Hepatocyte (in vitro differentiated cells): ENCODE measurements at regions not wholly inside any gene's neighbourhood (a gene's known extent, or its start where the extent isn't known, plus 50 kb on each side); places are given as distances from the start of the nearest gene placed in this dataset.

Source experiments
- DNase-seq: peaks from one replicate; pipeline ENCODE4 v3.0.0-alpha.2; 2016; ENCODE audit warnings: low spot score
- H2AFZ ChIP-seq: fragments of 200-600 bp; sonication (generic); 2 replicates; pipeline ENCODE4 v1.6.0; 2016; ENCODE audit warnings: antibody characterized with exemption, mild to moderate bottlenecking
- H3K27ac ChIP-seq: fragments of 200-600 bp; sonication (generic); 2 replicates; pipeline ENCODE4 v1.5.1; 2016; ENCODE audit warnings: mild to moderate bottlenecking
- H3K27me3 ChIP-seq: fragments of 200-600 bp; sonication (generic); 2 replicates; pipeline ENCODE4 v1.6.1; 2016
- H3K36me3 ChIP-seq: fragments of 200-600 bp; sonication (generic); replicated peaks from 2 replicates; pipeline ENCODE4 v1.5.1; 2016; ENCODE audit warnings: low read depth; ENCODE audit not compliant: insufficient read depth
- H3K4me1 ChIP-seq: fragments of 200-600 bp; sonication (generic); 2 replicates; pipeline ENCODE4 v1.5.1; 2016; ENCODE audit warnings: mild to moderate bottlenecking, moderate library complexity; ENCODE audit not compliant: insufficient read depth
- H3K4me2 ChIP-seq: fragments of 200-600 bp; sonication (generic); 2 replicates; pipeline ENCODE4 v1.6.0; 2016
- H3K4me3 ChIP-seq: fragments of 200-600 bp; sonication (generic); 2 replicates; pipeline ENCODE4 v1.5.1; 2016; ENCODE audit warnings: mild to moderate bottlenecking
- H3K79me2 ChIP-seq: fragments of 200-600 bp; sonication (generic); 2 replicates; pipeline ENCODE4 v1.6.0; 2017; ENCODE audit warnings: mild to moderate bottlenecking
- H3K9me2 ChIP-seq: fragments of 200-600 bp; sonication (generic); replicated peaks from 2 replicates; pipeline ENCODE4 v1.6.0; 2017; ENCODE audit warnings: mild to moderate bottlenecking; ENCODE audit not compliant: insufficient read depth
- H3K9me3 ChIP-seq: fragments of 200-600 bp; sonication (generic); 2 replicates; pipeline ENCODE4 v1.5.1; 2016; ENCODE audit warnings: low read depth, mild to moderate bottlenecking
- H4K20me1 ChIP-seq: fragments of 200-600 bp; sonication (generic); 2 replicates; pipeline ENCODE4 v1.6.0; 2016; ENCODE audit warnings: mild to moderate bottlenecking; ENCODE audit not compliant: insufficient read depth, poor library complexity, severe bottlenecking
- CTCF ChIP-seq: fragments of 200-600 bp; sonication (generic); IDR thresholded peaks from 2 replicates; pipeline ENCODE4 v1.5.1; 2016; ENCODE audit warnings: antibody characterized with exemption, mild to moderate bottlenecking; ENCODE audit not compliant: poor library complexity
- EZH2 ChIP-seq: fragments of 200-600 bp; sonication (generic); IDR thresholded peaks from 2 replicates; pipeline ENCODE4 v1.6.1; 2016; ENCODE audit warnings: antibody characterized with exemption, mild to moderate bottlenecking, borderline replicate concordance
- EZH2phosphoT487 ChIP-seq: fragments of 200-600 bp; sonication (generic); IDR thresholded peaks from one replicate; pipeline ENCODE4 v1.6.1; 2018; ENCODE audit warnings: antibody characterized with exemption, mild to moderate bottlenecking, low read depth, moderate library complexity; ENCODE audit not compliant: unreplicated experiment, severe bottlenecking
- WGBS: methylation state at CpG from one replicate; pipeline ENCODE4 v1.1.6; 2016; ENCODE audit warnings: low lambda C conversion rate; ENCODE audit errors: missing lambda C conversion rate; 5-methylcytosine and 5-hydroxymethylcytosine counted together

- Histone ChIP-seq H3K9me2 (no peaks in the 10 kb centered on the region), H3K27ac (no peak overlapping the region), H3K4me3 (no peak overlapping the region), H3K9me3 (no peaks in the 10 kb centered on the region), H4K20me1 (no peaks in the 10 kb centered on the region), H3K4me2 (no peak overlapping the region), H3K79me2 (no peaks in the 10 kb centered on the region), H2AFZ (no peak overlapping the region), H3K4me1 (no peaks in the 10 kb centered on the region), H3K36me3 (no peaks in the 10 kb centered on the region), H3K27me3 (no peaks in the 10 kb centered on the region)
- DNase-seq, result no peak
- 82% methylated on average over 1 of the region's 1 CpG for WGBS
- TF ChIP-seq CTCF (no peak), EZH2 (no peak), EZH2phosphoT487 (no peak)
Measured at GRCh38 chr6:4451718-4452117, 316.3 kb upstream of the ECI2 start.

- H3K79me2 ChIP-seq, result no peaks in the 10 kb centered on the region
- H3K4me2 ChIP-seq, result no peak overlapping the region
- no peaks in the 10 kb centered on the region for H3K27me3 ChIP-seq
- H3K9me3 ChIP-seq, result no peaks in the 10 kb centered on the region
- H3K9me2 ChIP-seq, result no peaks in the 10 kb centered on the region
- H3K36me3 ChIP-seq, result no peaks in the 10 kb centered on the region
- no peak overlapping the region for H3K4me3 ChIP-seq
- H2AFZ ChIP-seq, result no peak overlapping the region
- TF ChIP-seq EZH2phosphoT487, result no peak
- no peak for TF ChIP-seq CTCF
- no peak for TF ChIP-seq EZH2
- H4K20me1 ChIP-seq, result no peaks in the 10 kb centered on the region
- no peak for DNase-seq
- H3K27ac ChIP-seq, result no peak overlapping the region
- no peaks in the 10 kb centered on the region for H3K4me1 ChIP-seq
- 79% methylated on average over 3 of the region's 3 CpGs for WGBS
Measured at GRCh38 chr6:4451081-4451480, 315.7 kb upstream of the ECI2 start.

- Histone ChIP-seq H3K4me2 (no peak overlapping the region), H4K20me1 (no peaks in the 10 kb centered on the region), H3K4me1 (no peaks in the 10 kb centered on the region), H3K36me3 (no peaks in the 10 kb centered on the region), H3K27me3 (no peaks in the 10 kb centered on the region), H3K27ac (no peak overlapping the region), H3K4me3 (no peak overlapping the region), H2AFZ (no peak overlapping the region), H3K79me2 (no peaks in the 10 kb centered on the region), H3K9me3 (no peaks in the 10 kb centered on the region), H3K9me2 (no peaks in the 10 kb centered on the region)
- DNase-seq, result no peak
- TF ChIP-seq EZH2phosphoT487 (no peak), CTCF (no peak)
- 100% methylated on average over 1 of the region's 1 CpG for WGBS
Measured at GRCh38 chr6:4450237-4450636, 314.9 kb upstream of the ECI2 start.

GRCh38 chr6:4449409-4449808 is 314.0 kb upstream of the ECI2 start:
- H3K9me3 ChIP-seq, result no peaks in the 10 kb centered on the region
- H4K20me1 ChIP-seq, result no peaks in the 10 kb centered on the region
- no peak overlapping the region for H3K4me2 ChIP-seq
- H3K4me3 ChIP-seq, result no peak overlapping the region
- H3K36me3 ChIP-seq, result no peaks in the 10 kb centered on the region
- no peak overlapping the region for H2AFZ ChIP-seq
- no peak for TF ChIP-seq CTCF
- no peak for TF ChIP-seq EZH2phosphoT487
- TF ChIP-seq EZH2, result no peak
- H3K9me2 ChIP-seq, result no peaks in the 10 kb centered on the region
- no peaks in the 10 kb centered on the region for H3K4me1 ChIP-seq
- no peak for DNase-seq
- no peak overlapping the region for H3K27ac ChIP-seq
- no peaks in the 10 kb centered on the region for H3K27me3 ChIP-seq
- WGBS, result 92% methylated on average over 1 of the region's 1 CpG
- H3K79me2 ChIP-seq, result no peaks in the 10 kb centered on the region
